Activated CD4-positive, alpha-beta T cell treated with anti-CD3 and anti-CD28 coated beads for 4 hours (primary cell): ENCODE measurements at regions not wholly inside any gene's neighbourhood (a gene's known extent, or its start where the extent isn't known, plus 50 kb on each side); places are given as distances from the start of the nearest gene placed in this dataset.
"Not testable (repeated sequence)": the region's sequence is repeated elsewhere in the genome, so short reads cannot be mapped to it uniquely, and the experiment has no call there.

Experiments
- DNase-seq, 2 donors: peaks; one replicate each; pipeline ENCODE4 v3.0.0-alpha.2; 2020

DNA sequence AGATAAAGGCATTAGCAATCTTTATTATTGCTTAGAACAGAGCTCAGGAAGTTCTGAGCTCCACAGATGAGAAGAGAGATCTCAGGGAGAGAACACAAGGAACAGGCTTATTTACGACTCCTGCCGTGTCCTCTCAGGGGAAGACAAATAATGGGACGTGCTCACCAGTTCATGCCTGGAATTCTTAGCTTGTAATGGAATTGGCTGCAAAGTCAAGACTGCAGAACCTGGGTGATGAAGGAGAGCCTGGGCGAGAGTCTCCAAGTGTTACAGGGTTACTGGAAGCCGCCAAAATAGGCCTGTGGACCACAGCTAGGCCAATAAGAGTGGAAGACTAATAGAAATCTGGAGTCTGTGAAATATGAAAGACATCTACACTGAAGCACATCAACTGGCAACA is 174.5 kb upstream of the ADAMTSL1 start:
- DNase-seq = no peak

GRCh38 chr9:18305167-18305806 is 168.7 kb upstream of the ADAMTSL1 start:
- DNase-seq = not testable (repeated sequence)

GRCh38 chr9:18314316-18314715 is 159.6 kb upstream of the ADAMTSL1 start:
- DNase-seq = no peak

DNA sequence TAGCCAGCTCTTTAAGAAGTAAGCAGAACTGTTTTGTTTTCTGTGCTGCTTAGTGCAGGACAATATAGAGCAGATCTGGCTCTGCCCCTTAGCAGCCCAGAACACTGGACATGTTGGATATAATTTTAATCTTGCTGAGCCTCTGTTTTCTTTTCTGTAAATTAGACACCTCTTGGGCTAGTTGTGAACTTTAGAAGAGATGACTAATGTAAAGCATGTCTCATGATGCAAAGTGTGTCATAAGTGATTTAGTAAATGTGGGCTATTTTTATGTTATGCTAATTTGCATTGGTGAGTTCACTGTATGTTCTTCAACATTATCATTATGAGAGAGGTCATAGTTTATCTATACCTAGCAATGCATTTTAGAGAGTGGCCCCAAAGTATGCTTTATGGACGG is 156.1 kb upstream of the ADAMTSL1 start:
- no peak for DNase-seq

- DNase-seq = no peak
Observed at GRCh38 chr9:18319918-18320445, 154.0 kb upstream of the ADAMTSL1 start.

DNA sequence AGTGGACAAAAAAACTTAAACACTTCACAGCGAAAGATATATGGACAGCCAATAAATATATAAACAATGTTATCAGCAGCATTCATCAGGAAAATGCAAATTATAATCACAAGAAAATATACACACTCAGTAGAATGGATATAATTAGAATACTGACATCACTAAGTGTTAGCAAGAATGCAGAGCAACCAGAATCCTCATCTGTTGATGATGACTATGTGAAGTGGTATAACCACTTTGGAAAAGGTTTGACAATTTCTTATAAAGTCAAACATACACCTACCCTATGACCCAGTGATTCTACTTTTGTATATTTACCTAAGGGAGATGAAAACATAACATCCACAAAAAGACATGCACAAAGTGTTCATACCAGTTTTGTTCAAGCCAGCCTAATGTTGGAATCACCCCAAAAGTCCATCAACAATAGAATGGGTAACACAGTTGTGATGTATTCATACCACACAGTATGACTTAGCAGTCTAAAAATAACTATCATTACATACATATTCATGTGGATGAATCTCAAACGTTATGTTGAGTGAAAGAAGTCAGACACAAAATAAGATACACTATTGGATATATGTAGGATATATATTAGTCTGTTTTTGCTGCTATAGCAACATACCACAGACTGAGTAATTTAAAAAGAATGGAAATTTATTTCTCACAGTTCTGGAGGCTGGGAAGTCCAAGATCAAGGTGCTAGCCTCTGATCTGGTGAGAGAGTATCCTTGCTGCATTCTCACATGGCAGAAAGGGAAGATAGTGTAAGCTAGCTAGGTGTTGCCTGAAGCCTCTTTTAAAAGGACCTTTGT is 148.8 kb upstream of the ADAMTSL1 start:
- no peak for DNase-seq

DNA sequence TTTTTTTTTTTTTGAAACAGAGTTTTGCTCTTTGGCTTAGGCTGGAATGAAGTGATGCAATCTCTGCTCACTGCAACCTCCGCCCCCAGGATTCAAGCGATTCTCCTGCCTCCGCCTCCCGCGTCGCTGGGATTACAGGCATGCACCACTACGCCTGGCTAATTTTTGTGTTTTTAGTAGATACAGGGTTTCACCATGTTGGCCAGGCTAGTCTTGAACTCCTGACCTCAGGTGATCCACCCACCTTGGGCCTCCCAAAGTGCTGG is 148.3 kb upstream of the ADAMTSL1 start:
- not testable (repeated sequence) for DNase-seq

GRCh38 chr9:18327121-18327520 is 146.8 kb upstream of the ADAMTSL1 start:
- DNase-seq = no peak

DNA sequence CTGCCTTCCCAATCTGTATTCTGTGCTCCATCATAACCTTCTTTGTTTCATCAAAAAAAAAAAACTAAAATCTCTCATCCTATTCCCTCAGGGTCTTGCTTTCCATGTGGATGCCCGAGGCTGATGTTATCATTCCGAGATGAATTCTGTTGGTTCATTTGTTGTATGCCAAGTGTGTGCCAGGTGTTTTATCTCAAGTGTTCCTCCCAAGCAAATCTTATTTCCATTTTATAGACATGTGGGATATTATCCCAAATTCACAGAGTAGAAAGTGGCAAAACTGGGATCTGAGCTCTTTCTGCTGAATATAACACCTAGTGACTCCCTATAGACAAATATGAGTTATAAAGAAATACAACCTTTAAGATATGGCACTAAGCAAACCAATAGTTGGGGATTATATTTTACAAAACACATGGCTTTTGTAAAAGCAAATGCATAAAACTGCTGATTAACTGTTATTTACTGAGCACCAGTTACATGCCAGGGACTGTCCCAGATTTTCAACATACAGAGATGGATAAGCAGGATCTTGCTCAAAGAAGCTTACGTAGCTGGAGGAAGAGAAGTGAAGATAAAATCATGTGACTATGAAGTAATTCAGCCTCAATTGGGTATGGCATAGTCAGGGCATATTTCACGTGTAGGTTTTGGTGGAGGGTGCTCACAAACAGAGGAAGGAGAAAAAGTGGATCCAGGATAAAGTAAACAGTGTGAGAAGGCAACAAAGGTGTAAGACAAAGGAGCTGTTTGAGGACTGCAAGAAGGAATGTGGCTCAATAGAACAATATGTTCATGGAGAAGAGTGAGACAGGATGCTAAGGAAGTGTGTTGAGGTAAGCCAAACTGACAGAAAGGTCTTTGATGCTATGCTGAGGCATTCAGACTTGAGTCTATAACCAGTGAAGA is 143.3 kb upstream of the ADAMTSL1 start:
- DNase-seq = no peak

DNA sequence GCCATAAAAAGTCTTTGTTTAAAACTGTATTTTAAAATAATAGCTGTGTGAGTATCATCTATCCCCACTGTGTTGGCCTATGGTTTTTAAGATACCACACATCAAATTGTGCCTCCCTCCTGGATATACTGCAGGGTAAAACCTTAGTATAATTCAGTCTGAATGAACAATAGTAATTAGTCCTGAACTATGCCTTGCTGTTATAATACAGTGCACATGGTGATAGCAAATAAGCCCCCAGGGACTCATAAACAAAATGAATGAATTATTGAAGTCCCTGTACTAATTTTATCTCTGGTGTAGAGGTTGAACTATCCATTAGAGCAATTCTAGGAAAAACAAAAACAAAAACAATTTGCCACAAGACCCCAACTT is 142.7 kb upstream of the ADAMTSL1 start:
- DNase-seq = no peak

DNA sequence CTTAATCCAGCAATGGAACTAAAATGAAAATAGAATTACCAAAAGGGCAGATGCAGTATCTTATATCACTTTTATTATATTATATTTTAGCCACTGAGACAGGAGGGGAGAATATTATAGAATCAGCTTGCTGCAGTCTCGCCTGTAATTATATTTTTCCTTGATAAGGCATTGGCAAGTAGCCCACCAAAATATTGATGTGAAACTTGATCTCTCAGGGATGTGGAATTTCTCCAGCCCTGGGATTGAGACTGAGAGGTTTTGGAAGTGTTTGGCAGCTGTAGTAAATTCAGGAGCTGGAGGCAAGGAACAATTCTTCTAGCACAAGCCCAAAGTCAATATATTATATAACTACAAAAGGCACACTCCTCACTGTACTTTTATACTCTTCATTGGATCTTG is 142.1 kb upstream of the ADAMTSL1 start:
- no peak for DNase-seq

DNA sequence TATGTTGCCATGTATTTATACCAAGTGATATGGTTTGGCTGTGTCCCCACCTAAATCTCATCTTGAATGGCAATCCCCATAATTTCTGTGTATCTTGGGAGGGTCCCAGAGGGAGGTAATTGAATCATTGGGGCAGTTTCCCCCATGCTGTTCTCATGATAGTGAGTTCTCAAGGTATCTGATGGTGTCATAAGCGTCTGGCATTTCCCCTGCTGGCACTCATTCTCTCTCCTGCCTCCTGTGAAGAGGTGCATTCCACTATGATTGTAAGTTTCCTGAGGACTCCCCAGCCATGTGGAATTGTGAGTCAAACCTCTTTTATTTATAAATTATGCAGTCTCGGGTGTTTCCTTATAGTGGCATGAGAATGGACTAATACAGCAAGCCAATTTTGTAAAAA is 140.8 kb upstream of the ADAMTSL1 start:
- DNase-seq = no peak

DNA sequence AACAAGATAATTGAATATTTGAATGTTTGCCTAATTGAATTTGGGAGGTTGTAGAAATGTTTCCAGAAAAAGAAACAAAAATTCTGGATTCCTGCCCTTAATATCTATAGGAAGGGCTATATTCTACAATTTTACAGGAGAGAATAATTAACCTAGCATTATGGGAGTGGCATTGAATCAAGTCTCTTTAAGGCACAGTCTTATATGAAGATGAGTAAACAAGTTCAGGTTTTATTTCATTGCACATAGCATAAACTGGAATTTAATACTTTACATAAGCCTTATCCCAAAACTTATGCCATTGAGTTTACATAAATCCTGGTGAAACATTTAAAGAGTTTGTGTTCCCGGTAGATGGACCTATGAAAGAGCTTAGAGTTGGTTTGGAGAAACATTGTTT is 138.1 kb upstream of the ADAMTSL1 start:
- DNase-seq = no peak

- DNase-seq = no peak
Observed at GRCh38 chr9:18338042-18338441, 135.9 kb upstream of the ADAMTSL1 start.

DNA sequence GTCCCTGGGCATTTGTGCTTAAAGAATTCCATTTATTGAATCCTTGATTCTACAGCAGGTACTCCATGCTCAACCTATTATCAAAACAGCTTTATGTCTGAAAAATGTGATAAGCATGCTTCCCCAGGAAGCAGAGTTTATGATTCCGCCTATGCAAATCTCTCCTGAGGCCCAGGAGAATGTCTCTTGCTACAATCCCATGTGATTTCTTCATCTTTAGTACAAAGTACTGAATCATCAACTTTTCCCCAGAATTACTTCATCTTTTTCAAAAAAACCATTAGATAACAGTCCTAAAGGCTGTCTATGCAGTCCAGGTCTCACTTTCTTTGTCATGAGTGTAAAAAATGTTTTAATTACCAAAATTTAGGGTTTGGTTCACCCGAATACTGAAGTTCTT is 130.2 kb upstream of the ADAMTSL1 start:
- no peak for DNase-seq

- no peak for DNase-seq
Observed at GRCh38 chr9:18346745-18347144, 127.2 kb upstream of the ADAMTSL1 start.

GRCh38 chr9:18347386-18348082 is 126.4 kb upstream of the ADAMTSL1 start:
- DNase-seq = no peak

- no peak for DNase-seq
Observed at GRCh38 chr9:18348083-18348475, 125.9 kb upstream of the ADAMTSL1 start.

GRCh38 chr9:18349530-18349929 is 124.4 kb upstream of the ADAMTSL1 start:
- DNase-seq = no peak

- DNase-seq = no peak
Observed at GRCh38 chr9:18350036-18350435, 123.9 kb upstream of the ADAMTSL1 start.

DNA sequence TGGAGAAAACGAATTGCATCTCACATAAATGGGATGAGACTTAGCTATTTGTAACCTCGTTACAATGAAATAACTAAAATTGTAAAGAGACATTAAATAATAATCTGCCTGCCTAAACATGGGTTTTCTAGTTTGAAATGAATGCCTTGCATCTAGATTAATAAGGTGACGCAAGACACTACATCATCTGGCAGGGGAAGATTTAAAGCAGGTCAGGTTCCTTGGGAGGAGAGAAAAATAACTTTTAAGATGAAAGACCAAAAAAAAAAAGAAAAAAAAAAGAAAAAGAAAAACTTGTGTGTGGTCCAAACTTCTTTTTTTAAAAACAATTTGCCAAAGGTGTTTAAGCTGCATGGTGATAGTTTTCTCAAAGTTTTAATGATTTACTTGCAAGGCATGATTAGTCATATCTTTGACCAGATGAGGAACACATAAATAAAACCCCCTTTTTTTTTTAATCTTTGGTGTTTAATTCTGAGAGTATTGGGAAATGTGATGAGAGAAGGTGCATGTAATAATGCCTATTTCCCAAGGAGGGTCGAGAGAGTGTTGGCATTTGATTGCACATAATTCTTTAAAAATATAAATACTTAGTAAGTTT is 122.9 kb upstream of the ADAMTSL1 start:
- DNase-seq = no peak

DNA sequence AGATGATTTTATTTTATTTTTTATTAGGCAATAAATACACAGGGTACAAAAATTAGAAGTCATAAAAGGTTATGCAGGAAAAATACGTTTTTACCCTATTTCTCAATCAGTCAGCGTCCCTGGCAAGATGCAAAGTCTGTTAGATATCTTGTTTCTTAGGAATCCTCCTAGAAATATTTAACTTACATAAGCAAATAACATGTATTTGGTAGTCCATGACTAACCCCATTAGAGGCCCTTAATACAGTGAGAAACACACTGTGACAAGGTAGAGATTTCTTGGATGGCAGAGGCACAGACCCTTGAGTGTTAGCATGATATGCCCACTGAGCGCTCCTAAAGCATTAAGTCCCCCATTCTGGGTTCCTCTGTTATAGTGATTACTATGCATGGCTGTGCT is 121.2 kb upstream of the ADAMTSL1 start:
- no peak for DNase-seq

GRCh38 chr9:18353473-18353872 is 120.5 kb upstream of the ADAMTSL1 start:
- DNase-seq = no peak
